COLO829 (cell line): ENCODE measurements at regions not wholly inside any gene's neighbourhood (a gene's known extent, or its start where the extent isn't known, plus 50 kb on each side); places are given as distances from the start of the nearest gene placed in this dataset.

Experiments
- DNase-seq: peaks from one replicate; pipeline ENCODE4 v3.0.0; 2012; ENCODE audit warnings: low spot score

DNA sequence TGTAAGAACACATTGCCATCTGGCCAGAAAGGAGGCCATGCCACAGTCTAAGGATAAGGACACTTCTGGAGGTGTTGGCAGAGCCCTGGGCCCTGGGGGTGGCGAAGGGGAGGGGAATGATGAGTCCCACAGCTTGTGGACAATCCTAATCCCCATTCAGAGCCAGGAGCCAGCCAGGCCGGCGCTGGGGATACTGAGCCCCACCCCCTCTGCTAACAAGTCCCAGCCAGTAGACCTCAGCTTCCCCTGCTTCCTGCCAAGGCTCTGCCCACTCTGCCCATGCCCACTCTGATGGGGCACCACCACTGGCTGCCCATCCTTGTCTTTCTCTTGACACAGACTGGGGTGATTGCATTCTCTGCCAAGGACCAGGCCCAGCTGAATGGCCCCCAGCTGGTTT is 71.9 kb downstream of the NAV1 start:
- DNase-seq, result no peak

DNA sequence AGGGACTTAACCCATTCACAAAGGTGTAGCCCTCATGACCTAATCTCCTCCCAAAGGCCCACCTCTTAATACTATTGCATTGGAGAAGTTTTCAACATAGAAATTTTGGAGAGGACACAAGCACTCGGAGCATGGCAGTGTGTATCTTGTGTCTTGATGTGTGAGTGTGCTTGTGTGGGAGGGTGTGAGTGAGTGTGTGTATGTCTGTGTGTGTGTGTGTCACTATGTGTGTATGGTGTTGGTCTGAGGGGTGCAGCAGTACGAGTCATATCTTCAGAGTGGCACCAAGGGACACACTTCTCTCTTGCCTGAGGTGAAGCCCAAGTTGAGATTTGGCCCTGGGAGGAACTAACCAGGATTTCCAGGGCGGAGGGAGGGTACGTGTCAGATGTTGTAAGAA is 73.7 kb downstream of the NAV1 start:
- DNase-seq, result no peak

DNA sequence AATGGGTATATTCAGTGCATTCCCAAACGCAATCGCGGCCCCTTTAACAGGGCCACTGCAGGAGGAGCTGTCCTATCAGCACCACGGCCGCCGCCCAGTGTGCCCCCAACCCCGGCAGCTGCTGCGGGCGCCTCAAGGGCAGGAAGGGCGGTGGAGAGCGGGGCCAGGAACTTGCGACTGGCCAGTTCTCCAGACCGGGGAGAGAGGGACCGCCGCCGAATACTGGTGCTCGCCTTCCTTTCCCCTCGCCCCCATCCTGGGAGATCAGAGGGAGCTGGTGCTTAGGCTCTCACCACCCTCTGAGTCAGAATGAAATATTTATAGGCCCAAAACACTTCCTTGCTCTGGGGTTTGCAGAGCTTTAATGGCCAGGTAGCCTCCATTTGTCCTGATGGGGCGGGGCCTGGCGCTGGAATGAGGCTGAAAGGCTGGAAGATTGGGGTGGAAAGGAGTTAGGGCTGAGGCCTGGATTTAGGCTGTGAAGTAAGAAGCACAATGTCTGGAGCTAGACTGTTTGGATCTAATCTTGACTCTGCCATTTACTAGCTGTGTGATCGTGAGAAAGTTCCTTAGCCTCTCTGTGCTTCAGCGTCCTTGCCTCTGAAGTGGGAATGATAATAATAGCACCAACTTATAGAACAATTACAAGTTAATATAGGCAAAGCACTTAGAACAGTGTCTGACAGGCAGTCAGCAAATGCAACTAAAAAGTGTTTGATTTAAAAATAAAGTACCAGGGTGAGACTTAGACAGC is 75.5 kb downstream of the NAV1 start:
- DNase-seq, result peak; percentile 32

DNA sequence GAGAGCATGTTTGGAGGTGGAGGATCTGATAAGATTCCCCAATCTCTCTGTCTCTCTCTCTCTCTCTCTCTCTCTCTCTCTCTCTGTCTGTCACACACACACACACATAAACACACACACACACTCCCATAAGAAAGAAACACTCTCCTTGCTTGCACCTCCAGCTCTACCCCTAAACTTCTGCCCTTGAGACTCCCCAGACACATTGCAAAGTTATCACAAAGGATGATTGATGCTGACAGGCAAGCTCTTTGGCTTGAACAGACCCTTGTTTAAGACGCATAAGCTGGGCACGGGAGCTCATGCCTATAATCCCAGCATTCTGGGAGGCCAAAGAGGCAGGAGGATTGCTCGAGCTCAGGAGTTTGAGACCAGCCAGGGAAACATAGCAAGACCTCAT is 78.2 kb downstream of the NAV1 start:
- DNase-seq, result no peak

DNA sequence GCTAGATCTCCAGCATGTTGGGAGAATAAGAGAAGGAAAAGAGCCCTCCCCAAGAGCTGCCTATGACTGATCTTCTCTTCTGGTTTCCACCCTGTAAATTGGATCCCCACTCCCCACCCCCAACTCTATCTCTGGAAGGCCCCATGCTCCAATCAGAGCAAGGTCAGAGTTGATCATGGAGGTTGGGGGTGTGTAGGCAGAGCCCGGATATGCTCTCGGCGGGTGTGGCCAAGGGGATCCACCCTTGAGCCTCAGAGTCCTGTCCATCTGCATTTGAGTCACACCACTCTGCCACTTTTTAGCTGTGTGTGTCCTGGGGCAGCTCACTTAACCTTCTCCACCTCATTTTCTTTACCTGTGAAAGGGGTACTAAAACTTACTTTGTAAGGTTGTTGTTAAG is 79.5 kb downstream of the NAV1 start:
- no peak for DNase-seq

DNA sequence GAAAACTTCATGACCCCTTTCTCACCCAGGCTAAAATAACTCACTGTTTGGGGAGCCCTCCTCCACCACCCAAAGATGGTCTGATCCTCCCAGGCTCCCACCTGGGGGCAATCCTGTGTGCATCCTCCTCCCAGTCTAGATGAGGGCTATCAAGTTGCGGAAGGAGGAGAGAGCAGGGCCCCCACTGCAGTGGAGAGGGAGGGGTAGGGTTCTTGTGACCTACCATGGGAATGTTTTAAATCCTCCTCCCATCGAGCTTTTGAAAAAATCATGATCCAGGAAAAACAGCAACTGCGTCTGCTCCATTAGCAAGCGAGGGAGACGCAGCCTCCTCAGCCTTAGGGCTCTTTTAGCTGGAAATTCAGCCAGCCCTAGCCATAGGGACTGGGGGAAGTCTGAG is 80.0 kb downstream of the NAV1 start:
- DNase-seq, result no peak

DNA sequence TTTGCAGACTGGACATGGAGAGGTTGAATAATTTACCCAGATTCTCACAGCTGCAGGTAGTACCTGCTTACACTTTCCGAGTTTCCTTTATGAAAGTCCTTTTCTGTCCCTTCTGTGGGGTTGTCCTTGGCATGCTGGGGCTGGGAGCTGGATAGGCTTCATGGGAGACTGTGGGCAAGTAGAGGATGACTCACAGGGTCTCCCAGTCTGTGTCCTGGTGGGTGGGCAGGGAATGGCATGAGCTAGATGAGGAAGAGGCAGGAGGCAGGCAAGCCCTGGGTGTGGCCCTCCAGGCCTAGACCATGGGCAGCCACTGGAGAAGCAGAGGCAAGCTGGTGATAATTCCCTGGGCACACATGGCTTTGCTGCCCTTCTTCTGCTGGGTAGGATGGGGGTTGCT is 80.6 kb downstream of the NAV1 start:
- no peak for DNase-seq

DNA sequence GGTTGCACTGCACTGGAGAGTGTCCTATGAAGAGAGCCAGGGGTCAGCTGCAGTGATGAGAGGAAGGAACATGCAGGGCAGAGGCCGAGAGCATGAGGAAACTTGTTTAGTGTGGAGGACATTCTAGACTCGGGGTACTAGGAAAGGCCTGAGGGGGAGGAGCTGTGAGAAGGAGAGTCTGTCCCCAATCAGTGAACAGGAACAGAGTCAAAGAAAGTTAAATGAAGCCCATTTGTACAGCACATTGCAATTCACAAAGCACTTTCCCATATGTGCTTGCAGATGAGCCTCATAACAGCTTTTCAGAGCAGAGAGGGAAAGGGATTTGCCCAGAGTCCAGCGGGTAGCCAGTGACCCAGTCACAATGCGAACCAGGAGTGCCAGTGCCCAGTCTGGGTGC is 83.4 kb downstream of the NAV1 start:
- DNase-seq, result no peak

DNA sequence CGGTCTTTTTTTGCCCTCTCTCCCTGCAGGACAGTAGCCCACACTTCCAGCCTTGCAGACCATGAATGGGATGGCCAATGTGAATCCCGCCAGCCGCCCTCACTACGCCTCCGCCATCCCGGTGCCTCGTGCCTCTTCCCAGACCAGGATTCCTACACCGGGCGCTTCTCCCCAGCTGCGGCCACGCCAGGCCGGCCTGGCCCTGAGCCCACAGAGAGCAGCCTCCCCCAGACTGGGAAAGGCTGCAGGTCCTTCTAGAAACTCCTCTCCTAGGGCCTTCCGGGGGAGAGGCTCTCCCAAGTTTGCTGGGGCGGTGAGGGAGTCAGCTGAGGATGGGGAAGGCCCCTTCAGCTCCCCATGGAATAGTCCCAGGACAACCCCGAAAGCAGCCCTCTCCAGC is 83.9 kb downstream of the NAV1 start:
- DNase-seq, result no peak

DNA sequence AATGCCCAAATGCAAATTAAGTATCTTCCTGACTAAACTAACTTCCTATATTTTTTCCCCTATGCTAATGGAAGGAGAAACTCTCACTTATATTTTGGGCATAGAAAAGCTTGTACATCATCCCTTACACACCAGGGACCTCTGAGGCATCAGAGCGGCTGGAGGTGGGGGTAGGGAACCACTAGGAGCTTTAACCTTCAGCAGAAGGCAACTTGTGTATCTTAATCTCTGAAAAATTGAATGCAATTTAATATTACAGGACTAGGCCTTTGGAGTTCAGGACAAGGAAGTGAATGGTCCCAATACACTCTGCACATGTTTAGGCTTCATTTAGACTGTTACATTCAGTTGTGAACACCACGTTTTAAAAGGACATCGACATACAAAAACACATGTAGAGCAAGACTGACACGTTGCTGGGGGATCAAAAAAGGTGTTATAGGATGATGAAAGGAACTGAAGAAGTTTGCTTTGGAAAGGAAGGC is 85.9 kb downstream of the NAV1 start:
- no peak for DNase-seq

DNA sequence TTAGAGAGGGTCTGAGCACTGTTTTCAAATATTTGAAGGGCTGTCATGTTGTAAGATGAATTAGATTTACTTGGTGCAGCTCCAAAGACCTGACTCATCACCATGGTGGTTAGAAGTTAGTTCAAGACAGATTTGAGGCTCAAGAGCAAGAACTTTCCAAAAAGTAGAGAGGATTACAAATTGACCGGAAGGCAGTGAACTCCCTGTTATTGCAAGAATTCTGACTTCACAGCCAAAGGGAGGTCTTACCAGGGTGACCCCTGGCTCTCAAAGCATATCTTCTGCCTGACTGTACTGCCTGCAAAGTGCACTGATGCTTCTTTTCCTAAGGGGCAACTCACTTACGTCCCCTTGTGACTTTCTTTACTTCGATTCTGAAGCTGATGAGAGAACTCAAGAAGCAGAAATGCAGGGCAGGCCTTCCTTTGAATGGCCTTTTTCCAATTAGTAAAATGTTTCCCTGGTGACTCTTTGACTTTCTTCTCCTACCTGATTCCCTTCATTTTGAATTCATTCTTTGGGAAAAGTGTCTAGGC is 86.4 kb downstream of the NAV1 start:
- no peak for DNase-seq

DNA sequence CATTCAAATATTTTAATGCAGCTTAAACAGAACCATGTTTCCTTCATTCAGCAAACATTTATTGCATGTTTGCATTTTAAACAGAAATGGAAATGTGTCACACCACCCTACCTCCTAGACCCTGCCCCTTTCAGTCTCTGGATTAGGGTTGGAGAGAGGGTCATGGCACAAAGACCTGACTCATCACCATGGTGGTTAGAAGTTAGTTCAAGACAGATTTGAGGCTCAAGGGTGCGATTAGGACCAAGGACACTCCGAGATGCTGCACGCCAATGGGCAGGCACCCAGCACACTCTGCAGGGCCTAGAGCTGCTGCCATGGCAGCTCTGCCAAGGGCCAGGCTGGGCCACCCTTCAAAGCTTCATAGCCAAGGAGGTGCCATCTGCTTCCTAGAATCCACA is 86.9 kb downstream of the NAV1 start:
- DNase-seq, result no peak

DNA sequence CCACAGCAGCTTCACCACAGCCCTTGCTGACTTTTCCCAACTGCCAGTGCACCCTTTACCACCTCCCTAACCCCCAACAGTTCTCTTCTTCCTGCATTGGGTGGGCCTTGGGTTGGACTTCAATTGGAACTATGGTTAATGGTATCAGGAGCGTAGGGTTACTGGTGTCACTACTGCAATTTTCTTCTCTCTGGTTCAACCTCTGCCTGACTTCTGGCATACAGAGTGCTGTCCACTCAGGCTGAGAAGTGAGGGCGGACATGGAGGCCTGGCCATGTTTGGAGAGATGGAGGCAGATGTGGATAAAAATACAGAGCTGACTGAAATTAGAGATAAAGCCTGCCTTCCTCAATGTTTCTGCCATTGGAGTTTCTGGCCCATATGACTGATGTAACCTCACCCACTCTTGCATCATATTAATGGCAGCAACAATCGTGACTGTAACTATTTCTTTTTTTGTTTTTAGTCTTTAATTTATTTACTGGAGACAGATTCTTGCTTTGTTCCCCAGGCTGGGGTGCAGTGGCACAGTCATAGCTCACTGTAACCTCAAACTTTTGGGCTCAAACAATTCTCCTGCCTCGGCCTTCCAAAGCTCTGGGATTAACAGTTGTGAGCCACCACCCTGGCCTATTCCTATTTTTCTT is 87.8 kb downstream of the NAV1 start:
- DNase-seq, result no peak

DNA sequence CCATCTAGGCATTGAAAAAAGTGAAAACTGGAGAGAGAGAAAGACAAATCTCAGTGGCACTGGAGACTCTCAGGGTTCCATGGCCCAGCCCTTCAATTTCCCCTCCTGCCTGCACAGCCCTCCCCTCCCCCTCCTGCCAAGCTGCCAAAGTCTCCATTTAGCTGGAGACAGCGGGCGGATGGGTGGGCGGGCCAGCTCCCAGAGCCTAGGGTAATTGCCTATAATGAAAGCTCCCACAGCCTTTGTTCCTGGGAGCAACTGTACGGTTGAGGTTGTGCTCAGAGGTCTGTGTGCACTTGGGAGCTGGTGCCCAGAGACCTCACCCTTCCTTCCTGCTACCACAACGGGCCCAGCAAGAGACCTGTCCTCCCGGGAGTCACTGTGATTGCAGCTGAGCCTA is 89.6 kb downstream of the NAV1 start:
- no peak for DNase-seq

DNA sequence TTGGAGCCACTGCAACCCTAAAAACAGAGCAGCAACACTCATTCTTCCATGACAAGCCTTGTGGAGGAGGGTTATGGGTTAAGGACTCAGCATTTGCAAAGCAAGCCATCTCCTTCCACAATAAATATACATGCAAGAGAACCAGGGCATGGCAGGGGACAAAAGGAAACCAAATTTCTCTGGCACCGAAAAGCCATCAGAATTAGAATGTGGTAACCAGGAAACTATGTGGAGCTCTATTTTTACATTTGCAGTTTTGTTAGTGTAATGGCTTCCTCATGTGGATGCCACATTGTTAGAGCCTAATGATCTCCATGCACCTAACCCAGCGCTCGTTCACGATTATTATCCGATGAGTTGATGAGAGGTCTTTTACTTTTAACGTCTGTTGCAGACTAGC is 91.7 kb downstream of the NAV1 start:
- no peak for DNase-seq

DNA sequence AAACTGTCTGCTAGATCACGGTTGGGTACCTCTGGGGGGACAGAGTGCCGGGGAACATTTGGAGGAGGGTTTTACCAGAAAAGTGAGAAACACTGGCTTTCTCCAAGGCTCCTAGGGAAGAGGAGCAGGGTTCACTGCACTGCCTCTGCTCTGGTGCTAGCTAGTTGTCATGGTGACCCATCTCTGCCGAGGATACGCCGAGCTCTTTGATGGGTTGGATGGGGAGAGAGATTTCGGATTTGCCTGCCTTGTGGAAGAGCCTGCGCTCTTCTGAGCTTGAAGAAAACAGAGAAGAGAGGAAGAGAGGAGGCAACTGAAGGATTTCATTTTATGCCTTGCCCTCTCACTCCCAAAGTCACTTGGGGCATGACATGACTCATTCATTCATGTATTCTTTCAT is 92.1 kb downstream of the NAV1 start:
- DNase-seq, result no peak

DNA sequence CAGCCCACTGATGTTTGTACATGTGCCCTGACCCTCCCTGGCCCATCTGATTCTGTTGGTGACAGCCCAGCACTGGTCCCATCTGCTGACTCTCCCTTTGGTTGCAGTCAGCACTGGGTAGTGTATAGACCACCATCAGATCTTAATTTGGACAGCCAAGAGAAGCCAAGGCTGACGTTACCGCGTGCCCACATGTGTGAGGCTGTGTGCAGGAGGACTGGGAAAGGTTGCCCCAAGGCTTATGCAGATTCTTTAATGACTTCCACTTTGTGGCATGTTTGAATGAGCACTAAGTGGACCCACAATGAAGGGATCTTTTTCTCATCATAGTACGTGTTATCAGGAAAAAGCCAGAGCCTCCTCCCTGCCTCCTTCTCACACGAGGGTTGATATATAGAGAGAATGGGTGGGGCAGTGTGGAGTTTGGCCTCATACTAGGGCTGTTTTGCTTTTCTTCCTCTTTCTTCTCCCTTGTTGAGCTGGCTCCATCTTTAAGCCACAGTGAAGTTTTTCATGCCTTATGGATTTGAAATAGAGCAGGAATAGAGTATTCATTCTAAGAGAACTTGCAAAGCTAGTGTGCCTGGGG is 93.5 kb downstream of the NAV1 start:
- DNase-seq, result no peak

DNA sequence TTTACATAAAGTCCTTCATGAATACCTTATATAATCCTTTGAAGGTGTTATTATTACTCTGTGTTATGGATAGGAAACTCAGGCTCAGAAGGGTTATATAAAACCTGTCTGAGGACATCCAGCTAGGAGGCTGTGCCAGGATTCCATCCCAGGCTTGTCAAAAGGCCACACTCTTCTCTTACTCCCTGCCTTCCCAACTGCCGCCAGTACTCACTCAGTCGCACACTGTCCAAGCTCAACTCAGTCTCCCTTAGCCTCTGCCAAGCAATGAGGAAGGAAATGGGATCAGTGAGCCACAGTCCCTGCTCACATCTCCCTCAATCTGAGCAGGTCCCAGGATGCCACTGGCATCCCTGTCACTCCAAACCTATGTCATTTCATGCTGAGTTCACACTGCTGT is 94.4 kb downstream of the NAV1 start:
- no peak for DNase-seq

DNA sequence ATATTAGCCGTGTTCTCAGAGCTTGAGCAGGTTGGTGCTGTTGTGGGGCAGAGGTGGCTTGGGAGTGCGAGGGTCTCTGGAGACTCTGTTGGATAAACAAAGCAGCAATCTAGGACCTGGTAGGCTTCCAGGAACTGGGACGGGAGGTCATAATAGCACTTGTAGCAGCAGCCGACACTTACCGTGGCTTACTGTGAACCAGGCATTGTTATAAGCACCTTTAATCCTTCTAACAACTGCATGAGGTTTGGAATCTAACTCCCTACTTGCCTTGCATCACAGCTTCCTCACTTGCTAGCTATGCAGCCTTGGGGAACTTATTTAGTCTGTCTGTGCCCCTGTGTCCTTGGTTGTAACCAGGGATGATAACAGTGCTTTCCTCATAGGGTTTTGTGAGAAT is 94.9 kb downstream of the NAV1 start:
- DNase-seq, result no peak

DNA sequence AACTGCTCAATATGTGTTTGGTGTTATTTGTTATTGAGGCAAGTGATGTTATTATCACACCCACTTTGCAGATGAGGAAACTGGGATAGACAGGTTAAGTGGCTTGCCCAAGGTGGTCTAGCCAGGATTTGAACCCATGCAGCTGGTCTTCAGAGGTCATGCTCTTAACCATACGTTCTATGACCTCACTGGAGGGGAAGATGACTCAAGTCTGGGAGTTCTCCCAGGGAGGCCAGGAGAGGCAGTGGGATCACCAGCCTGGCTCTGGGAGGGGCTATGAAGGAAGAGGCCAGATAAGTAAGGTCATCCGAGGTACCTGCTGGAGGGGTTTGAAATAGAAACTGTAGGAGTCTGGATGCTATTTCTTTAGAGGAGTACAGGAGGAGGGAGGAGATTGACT is 95.3 kb downstream of the NAV1 start:
- no peak for DNase-seq

DNA sequence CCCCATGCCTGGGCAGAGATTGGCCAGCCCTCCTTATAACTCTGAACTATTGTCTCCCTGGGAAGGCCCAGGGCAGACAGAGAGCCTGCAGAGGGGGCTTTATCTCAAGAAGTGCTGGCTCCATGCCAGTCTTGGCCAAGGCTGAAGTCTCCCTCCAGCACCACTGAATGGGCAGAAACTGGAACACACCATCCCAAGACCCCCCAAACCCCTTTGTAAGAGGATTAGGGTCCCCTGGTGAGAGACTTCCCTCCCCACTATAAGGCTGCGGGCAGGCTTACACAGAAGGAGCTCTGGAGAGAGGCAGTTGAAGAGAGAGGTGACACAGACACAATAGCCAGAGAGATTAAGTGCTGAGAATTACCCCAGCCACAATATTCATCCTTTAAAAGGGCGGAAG is 97.2 kb downstream of the NAV1 start:
- no peak for DNase-seq

DNA sequence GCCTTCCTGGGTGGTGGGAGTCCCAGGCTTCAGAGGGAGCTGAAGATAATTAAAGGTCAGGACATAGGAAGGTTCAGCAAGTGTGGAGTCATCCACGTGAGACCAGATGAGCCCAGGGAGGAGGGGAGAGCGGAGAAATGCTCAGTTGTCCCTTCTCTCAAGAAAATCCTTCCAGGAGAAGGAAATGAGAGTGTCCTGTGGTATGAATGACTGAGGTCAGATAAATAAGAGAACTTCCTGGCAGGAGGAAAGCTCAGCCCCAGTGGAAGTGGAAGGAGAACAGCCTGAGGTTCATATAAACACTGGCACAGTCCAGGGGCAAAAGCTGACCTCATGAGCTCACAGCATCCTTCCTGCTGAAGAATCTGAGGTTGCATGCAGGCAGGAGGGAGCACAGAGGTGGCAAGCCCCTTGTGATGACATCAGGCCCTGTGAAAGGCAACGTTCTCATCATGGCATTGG is 97.6 kb downstream of the NAV1 start:
- DNase-seq, result no peak
